ENCODE measurements at regions not wholly inside any gene's neighbourhood (a gene's known extent, or its start where the extent isn't known, plus 50 kb on each side); places are given as distances from the start of the nearest gene placed in this dataset.

DNA sequence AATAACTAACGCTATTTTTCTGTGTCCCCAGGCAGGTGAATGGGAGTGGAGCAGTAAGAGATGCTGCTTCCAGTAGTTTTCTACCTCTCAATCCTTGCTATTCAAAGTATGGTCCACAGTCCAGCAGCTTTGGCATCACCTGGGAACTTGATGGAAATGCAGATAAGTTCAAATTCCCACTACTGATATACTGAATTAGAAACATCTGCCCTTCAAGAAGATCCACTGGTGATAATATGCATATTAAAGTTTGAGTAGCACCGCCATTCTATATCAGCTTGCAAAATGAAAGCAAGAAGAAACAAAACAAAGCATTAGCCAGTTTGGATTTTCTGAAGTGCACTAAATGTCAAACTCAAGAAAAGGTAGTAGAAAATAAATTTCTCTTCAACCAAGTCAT, 906.2 kb upstream of the PCDH20 start:
- TF ChIP-seq EZH2phosphoT487 (IDR thresholded peaks at IDR 0.05; ENCODE audit: low read depth) (no peak), CTCF (IDR thresholded peaks at IDR 0.05; ENCODE audit: low read depth, low read length) (no peak)
- no peak overlapping the region for H3K4me2 ChIP-seq (ENCODE audit: low read length)
- H4K20me1 ChIP-seq (ENCODE audit: insufficient read depth, low read length): no peaks in the 10 kb centered on the region
- no peak overlapping the region for H3K4me3 ChIP-seq (ENCODE audit: low read length)
- no peaks in the 10 kb centered on the region for H3K79me2 ChIP-seq (ENCODE audit: low read length)
- H3K9me3 ChIP-seq (ENCODE audit: insufficient read depth, low read length): no peaks in the 10 kb centered on the region
- no peak overlapping the region for H2AFZ ChIP-seq (ENCODE audit: low read depth, low read length)
- no peak overlapping the region for H3K27ac ChIP-seq (ENCODE audit: low read length)
- no peaks in the 10 kb centered on the region for H3K4me1 ChIP-seq (ENCODE audit: low read length)
- H3K27me3 ChIP-seq (ENCODE audit: low read depth, low read length): no peaks in the 10 kb centered on the region
- H3K9ac ChIP-seq (ENCODE audit: low read length): no peak overlapping the region
- H3K36me3 ChIP-seq (replicated peaks; ENCODE audit: low read depth, low read length): no peaks in the 10 kb centered on the region

DNA sequence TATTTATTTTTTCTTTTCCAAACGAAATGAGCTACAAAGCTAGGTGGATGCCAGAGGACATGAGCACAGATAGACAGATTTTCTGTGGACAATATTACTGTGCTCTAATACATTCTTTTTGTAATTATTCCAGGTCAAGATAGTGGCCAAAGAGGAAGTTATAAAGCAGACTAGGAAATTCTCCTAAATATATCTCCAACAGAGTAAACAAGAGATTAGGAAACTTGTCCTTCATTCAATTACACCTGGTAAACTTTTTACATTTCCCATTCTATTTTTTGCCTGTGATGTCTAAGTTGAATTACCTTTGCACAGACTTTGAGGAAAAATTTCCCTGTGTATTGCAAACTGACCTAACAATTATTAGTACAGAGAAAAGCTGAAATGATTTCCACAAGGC, 905.5 kb upstream of the PCDH20 start:
- Histone ChIP-seq H3K27ac (ENCODE audit: low read length) (no peak overlapping the region), H3K9ac (ENCODE audit: low read length) (no peak overlapping the region), H3K79me2 (ENCODE audit: low read length) (no peaks in the 10 kb centered on the region), H3K27me3 (ENCODE audit: low read depth, low read length) (no peaks in the 10 kb centered on the region), H3K4me1 (ENCODE audit: low read length) (no peaks in the 10 kb centered on the region), H3K9me3 (ENCODE audit: insufficient read depth, low read length) (no peaks in the 10 kb centered on the region), H2AFZ (ENCODE audit: low read depth, low read length) (peak overlapping the region; percentile 20; the same call in 1 of the 2 replicates), H3K4me2 (ENCODE audit: low read length) (no peak overlapping the region), H3K36me3 (replicated peaks; ENCODE audit: low read depth, low read length) (no peaks in the 10 kb centered on the region), H4K20me1 (ENCODE audit: insufficient read depth, low read length) (no peaks in the 10 kb centered on the region), H3K4me3 (ENCODE audit: low read length) (no peak overlapping the region)
- TF ChIP-seq CTCF (IDR thresholded peaks at IDR 0.05; ENCODE audit: low read depth, low read length) (no peak), EZH2phosphoT487 (IDR thresholded peaks at IDR 0.05; ENCODE audit: low read depth) (no peak)

DNA sequence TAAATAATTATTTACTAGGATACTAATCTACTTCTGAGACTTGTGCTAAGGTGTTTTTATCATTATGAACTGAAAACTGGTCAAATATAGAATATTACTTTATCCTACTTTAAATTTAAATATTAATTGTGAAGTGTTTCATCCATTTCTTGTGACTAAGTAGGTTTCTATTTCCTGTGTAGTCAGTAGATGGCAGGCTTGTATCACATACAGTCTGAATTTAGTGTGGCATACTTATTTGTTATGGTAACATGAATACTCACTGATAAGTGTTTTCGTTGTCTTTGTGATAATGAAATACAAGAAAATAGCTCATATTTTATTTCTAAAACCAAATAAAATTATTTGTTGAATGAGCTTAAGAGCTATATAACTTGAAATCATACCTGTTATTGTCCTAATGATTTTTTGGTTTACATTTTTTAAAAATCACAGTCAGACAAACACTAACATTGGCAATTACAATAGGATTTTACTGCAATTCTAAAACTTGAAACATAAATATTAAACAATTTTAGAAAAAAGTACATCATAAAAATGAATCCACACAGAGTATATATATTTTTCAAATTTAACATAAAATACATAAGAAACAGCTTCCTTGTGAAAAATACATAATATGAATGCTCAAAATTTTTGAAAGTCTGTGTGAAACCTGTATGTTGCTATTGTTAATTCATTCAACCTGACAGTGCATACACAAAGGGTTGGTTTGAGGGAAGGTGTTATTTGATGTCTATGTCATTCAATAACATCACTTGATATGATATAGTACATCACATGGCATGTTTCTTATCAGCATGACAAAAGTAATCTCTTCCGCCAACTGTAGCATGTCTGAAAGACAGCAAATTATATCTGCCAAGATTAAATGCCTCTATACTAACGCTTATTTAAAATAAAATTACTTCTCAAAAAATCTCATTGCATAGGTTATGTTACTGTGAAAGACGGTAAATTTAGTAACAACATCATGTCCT, 904.8 kb upstream of the PCDH20 start:
- no peaks in the 10 kb centered on the region for H3K79me2 ChIP-seq (ENCODE audit: low read length)
- no peaks in the 10 kb centered on the region for H3K4me1 ChIP-seq (ENCODE audit: low read length)
- TF ChIP-seq EZH2phosphoT487 (IDR thresholded peaks at IDR 0.05; ENCODE audit: low read depth) (no peak), CTCF (IDR thresholded peaks at IDR 0.05; ENCODE audit: low read depth, low read length) (peak; percentile 85)
- no peaks in the 10 kb centered on the region for H3K36me3 ChIP-seq (replicated peaks; ENCODE audit: low read depth, low read length)
- H3K9ac ChIP-seq (ENCODE audit: low read length): no peak overlapping the region
- H3K4me3 ChIP-seq (ENCODE audit: low read length): no peak overlapping the region
- H3K27ac ChIP-seq (ENCODE audit: low read length): no peak overlapping the region
- H3K27me3 ChIP-seq (ENCODE audit: low read depth, low read length): no peaks in the 10 kb centered on the region
- H4K20me1 ChIP-seq (ENCODE audit: insufficient read depth, low read length): no peaks in the 10 kb centered on the region
- no peaks in the 10 kb centered on the region for H3K9me3 ChIP-seq (ENCODE audit: insufficient read depth, low read length)
- H3K4me2 ChIP-seq (ENCODE audit: low read length): no peak overlapping the region
- H2AFZ ChIP-seq (ENCODE audit: low read depth, low read length): peak overlapping the region; percentile 20; the same call in 1 of the 2 replicates

DNA sequence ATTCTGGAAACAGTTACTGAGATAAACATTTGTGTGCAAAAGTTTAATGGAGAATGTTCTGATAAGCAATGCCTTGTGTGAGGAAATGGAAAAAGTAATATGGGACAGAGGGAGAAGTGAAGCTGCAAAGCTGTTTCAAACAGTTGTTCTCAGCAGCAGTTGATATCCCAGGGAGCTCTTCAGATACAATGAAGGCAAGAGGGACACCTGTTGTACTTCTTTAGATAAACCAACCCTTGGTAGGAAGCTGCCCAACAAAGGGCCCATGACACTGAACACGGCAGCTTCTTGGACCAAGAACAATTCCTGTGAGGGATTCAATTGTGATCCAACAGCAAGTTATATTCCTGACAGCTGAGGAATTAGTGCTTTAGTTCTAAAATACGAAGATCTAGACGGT, 894.3 kb upstream of the PCDH20 start:
- H3K9ac ChIP-seq (ENCODE audit: low read length): no peak overlapping the region
- H3K4me3 ChIP-seq (ENCODE audit: low read length): no peak overlapping the region
- no peaks in the 10 kb centered on the region for H3K36me3 ChIP-seq (replicated peaks; ENCODE audit: low read depth, low read length)
- H3K27me3 ChIP-seq (ENCODE audit: low read depth, low read length): no peaks in the 10 kb centered on the region
- peaks cover 13% of the 10 kb centered on the region for H3K4me1 ChIP-seq (ENCODE audit: low read length)
- no peaks in the 10 kb centered on the region for H3K9me3 ChIP-seq (ENCODE audit: insufficient read depth, low read length)
- H3K79me2 ChIP-seq (ENCODE audit: low read length): no peaks in the 10 kb centered on the region
- H4K20me1 ChIP-seq (ENCODE audit: insufficient read depth, low read length): no peaks in the 10 kb centered on the region
- TF ChIP-seq EZH2phosphoT487 (IDR thresholded peaks at IDR 0.05; ENCODE audit: low read depth) (no peak), CTCF (IDR thresholded peaks at IDR 0.05; ENCODE audit: low read depth, low read length) (no peak)
- no peak overlapping the region for H3K4me2 ChIP-seq (ENCODE audit: low read length)
- H2AFZ ChIP-seq (ENCODE audit: low read depth, low read length): no peak overlapping the region
- no peak overlapping the region for H3K27ac ChIP-seq (ENCODE audit: low read length)
